H1 (cell line): ENCODE measurements at regions not wholly inside any gene's neighbourhood (a gene's known extent, or its start where the extent isn't known, plus 50 kb on each side); places are given as distances from the start of the nearest gene placed in this dataset.

Experiments used
- CTCF ChIA-PET: fragments of 300-600 bp; sonication (Branson Sonifier 250); formaldehyde crosslinking; loops from one replicate; lab custom pipeline; 2021; ENCODE audit not compliant: partially characterized antibody; lab: Charles Lee
- POLR2A ChIA-PET: fragments of 300-600 bp; sonication (Branson Sonifier 250); formaldehyde crosslinking; loops from one replicate; lab custom pipeline; 2021; ENCODE audit warnings: inconsistent platforms; ENCODE audit not compliant: partially characterized antibody; lab: Charles Lee
- DNase-seq, 2 experiments: peaks; one replicate each; pipeline versions ENCODE4 v3.0.0 to v3.0.0-alpha.2; 2010 to 2022; ENCODE audit warnings: low spot score in 2 of 2, low read depth in 1 of 2, mixed read lengths in 1 of 2
- FAIRE-seq: peaks from 2 replicates; lab custom pipeline; 2011; peaks lifted over from hg19 to GRCh38; lab: Jason Lieb, UNC
- H2AFZ ChIP-seq: 2 replicates; pipeline ENCODE4 v1.8.1; 2012; ENCODE audit warnings: low read length, inconsistent platforms
- H2AK5ac ChIP-seq: 2 replicates; pipeline ENCODE4 v1.6.1; 2013; ENCODE audit warnings: low read depth, low read length
- H2BK120ac ChIP-seq: replicated peaks from 2 replicates; pipeline ENCODE3; 2013; ENCODE audit warnings: low read depth, low read length, inconsistent platforms
- H2BK12ac ChIP-seq: 2 replicates; pipeline ENCODE4 v1.6.1; 2013; ENCODE audit warnings: low read depth, low read length
- H2BK15ac ChIP-seq: 2 replicates; pipeline ENCODE4 v1.6.1; 2013; ENCODE audit warnings: low read length
- H2BK20ac ChIP-seq: 2 replicates; pipeline ENCODE4 v1.6.1; 2013; ENCODE audit warnings: low read length
- H2BK5ac ChIP-seq: 2 replicates; pipeline ENCODE4 v1.6.1; 2013; ENCODE audit warnings: low read depth, low read length
- H3K14ac ChIP-seq: 2 replicates; pipeline ENCODE4 v1.6.1; 2013; ENCODE audit warnings: inconsistent platforms; ENCODE audit not compliant: insufficient read length
- H3K18ac ChIP-seq: 2 replicates; pipeline ENCODE4 v1.6.1; 2013; ENCODE audit warnings: low read length; ENCODE audit errors: extremely low read depth
- H3K23ac ChIP-seq: 2 replicates; pipeline ENCODE4 v1.6.1; 2013; ENCODE audit warnings: inconsistent platforms; ENCODE audit not compliant: insufficient read length
- H3K23me2 ChIP-seq: 2 replicates; pipeline ENCODE4 v1.6.1; 2013; ENCODE audit warnings: low read depth, low read length
- H3K27ac ChIP-seq: 2 replicates; pipeline ENCODE4 v1.6.1; 2011; ENCODE audit warnings: low read depth, low read length, inconsistent platforms
- H3K27me3 ChIP-seq, 4 experiments: replicated peaks in 1 of 4; 1 replicate in 1 of 4; 2 replicates in 3 of 4; pipeline versions ENCODE4 v1.6.1 to v1.8.1; 2011 to 2013; ENCODE audit warnings: low read length in 3 of 4, mild to moderate bottlenecking in 3 of 4, inconsistent platforms in 2 of 4, mixed read lengths in 2 of 4, moderate library complexity in 1 of 4; ENCODE audit not compliant: control insufficient read depth in 3 of 4, insufficient read depth in 3 of 4; ENCODE audit errors: extremely low read depth in 1 of 4
- H3K36me3 ChIP-seq, 4 experiments: 2 replicates each; pipeline versions ENCODE4 v1.6.1 to v1.8.1; 2011 to 2013; ENCODE audit warnings: mild to moderate bottlenecking in 4 of 4, low read length in 3 of 4, moderate library complexity in 2 of 4, control low read depth in 1 of 4, inconsistent platforms in 1 of 4; ENCODE audit not compliant: insufficient read depth in 4 of 4, control insufficient read depth in 2 of 4
- H3K4ac ChIP-seq: replicated peaks from 2 replicates; pipeline ENCODE3; 2013; ENCODE audit warnings: low read length, low read depth, mixed read lengths, inconsistent platforms; ENCODE audit not compliant: insufficient read length
- H3K4me1 ChIP-seq, 4 experiments: replicated peaks in 1 of 4; 1 replicate in 1 of 4; 2 replicates in 3 of 4; pipeline versions ENCODE4 v1.6.1 to v1.8.1; 2011 to 2013; ENCODE audit warnings: low read length in 3 of 4, inconsistent platforms in 2 of 4, mixed read lengths in 1 of 4; ENCODE audit not compliant: insufficient read depth in 4 of 4, control insufficient read depth in 3 of 4
- H3K4me2 ChIP-seq, 2 experiments: 2 replicates each; pipeline versions ENCODE4 v1.6.1 to v1.8.1; 2011 to 2013; ENCODE audit warnings: low read depth in 2 of 2, low read length in 2 of 2, control low read depth in 1 of 2, inconsistent platforms in 1 of 2, mild to moderate bottlenecking in 1 of 2; ENCODE audit not compliant: insufficient read depth in 1 of 2
- H3K4me3 ChIP-seq, 4 experiments: fragments of 200-600, 300-600 bp in 1 of 4; sonication (generic), shearing (Covaris generic), sonication (Bioruptor Twin) in 1 of 4; 2 replicates each; pipeline versions ENCODE4 v1.5.1 to v1.8.1; 2011 to 2016; ENCODE audit warnings: low read length in 4 of 4, low read depth in 3 of 4, control low read depth in 2 of 4, inconsistent platforms in 2 of 4, mild to moderate bottlenecking in 2 of 4, mixed read lengths in 1 of 4, moderate library complexity in 1 of 4; ENCODE audit not compliant: insufficient read depth in 2 of 4; ENCODE audit errors: extremely low read depth in 1 of 4
- H3K56ac ChIP-seq: replicated peaks from 2 replicates; pipeline ENCODE3; 2013; ENCODE audit warnings: low read depth, mild to moderate bottlenecking, mixed read lengths, low read length, inconsistent platforms; ENCODE audit not compliant: insufficient read length
- H3K79me1 ChIP-seq: 2 replicates; pipeline ENCODE4 v1.6.1; 2013; ENCODE audit warnings: low read depth, low read length, control low read depth
- H3K79me2 ChIP-seq, 2 experiments: 2 replicates each; pipeline versions ENCODE4 v1.6.1 to v1.8.1; 2012 to 2013; ENCODE audit warnings: low read length in 2 of 2, mild to moderate bottlenecking in 2 of 2, inconsistent platforms in 1 of 2; ENCODE audit not compliant: insufficient read depth in 2 of 2, control insufficient read depth in 1 of 2
- H3K9ac ChIP-seq, 4 experiments: replicated peaks in 1 of 4; 1 replicate in 1 of 4; 2 replicates in 3 of 4; pipeline versions ENCODE4 v1.6.1 to v1.8.1; 2011 to 2013; ENCODE audit warnings: low read depth in 3 of 4, low read length in 3 of 4, control low read depth in 2 of 4, mild to moderate bottlenecking in 2 of 4, moderate library complexity in 2 of 4, inconsistent platforms in 1 of 4; ENCODE audit errors: extremely low read depth in 1 of 4
- H3K9me3 ChIP-seq, 2 experiments: 2 replicates each; pipeline versions ENCODE4 v1.6.1 to v1.8.1; 2012 to 2013; ENCODE audit warnings: mild to moderate bottlenecking in 2 of 2, moderate library complexity in 2 of 2, control low read depth in 1 of 2, inconsistent platforms in 1 of 2, low read depth in 1 of 2, low read length in 1 of 2, mixed read lengths in 1 of 2; ENCODE audit not compliant: insufficient read depth in 2 of 2
- H4K20me1 ChIP-seq, 2 experiments: replicated peaks in 1 of 2; 2 replicates each; pipeline versions ENCODE3 to v1.8.1; 2011 to 2013; ENCODE audit warnings: inconsistent platforms in 2 of 2, low read length in 2 of 2, mild to moderate bottlenecking in 1 of 2; ENCODE audit not compliant: insufficient read depth in 2 of 2, control insufficient read depth in 1 of 2
- H4K5ac ChIP-seq: 2 replicates; pipeline ENCODE4 v1.6.1; 2013; ENCODE audit warnings: low read length, low read depth, mixed read lengths, inconsistent platforms; ENCODE audit not compliant: insufficient read length
- H4K8ac ChIP-seq: 2 replicates; pipeline ENCODE4 v1.8.0; 2013; ENCODE audit warnings: mild to moderate bottlenecking, moderate library complexity, low read length, inconsistent platforms; ENCODE audit not compliant: insufficient read depth; ENCODE audit errors: extremely low read depth
- H4K91ac ChIP-seq: replicated peaks from 2 replicates; pipeline ENCODE3; 2013; ENCODE audit warnings: low read length, mixed read lengths, inconsistent platforms; ENCODE audit not compliant: insufficient read length
- CEBPB ChIP-seq: IDR thresholded peaks from 2 replicates; pipeline ENCODE4 v1.6.1; 2012; ENCODE audit warnings: low read depth, low read length
- CTBP2 ChIP-seq: IDR thresholded peaks from 2 replicates; pipeline ENCODE4 v1.7.0; 2011; ENCODE audit warnings: borderline replicate concordance, mild to moderate bottlenecking, moderate library complexity, mixed read lengths, low read length; ENCODE audit not compliant: insufficient read depth, insufficient read length
- GABPA ChIP-seq: IDR thresholded peaks from 2 replicates; pipeline ENCODE4 v1.6.1; 2011; ENCODE audit warnings: mild to moderate bottlenecking, low read length, moderate library complexity, borderline replicate concordance; ENCODE audit not compliant: insufficient read depth
- KDM4A ChIP-seq: IDR thresholded peaks from one replicate; pipeline ENCODE4 v1.7.1; 2012; ENCODE audit warnings: low read depth, mild to moderate bottlenecking, moderate library complexity, low read length, inconsistent platforms; ENCODE audit not compliant: severe bottlenecking
- NRF1 ChIP-seq: IDR thresholded peaks from 2 replicates; pipeline ENCODE4 v1.6.1; 2011; ENCODE audit warnings: mild to moderate bottlenecking, low read depth, low read length, improper control_type of control experiment
- RNF2 ChIP-seq: fragments of 200-900, 300-1000 bp; sonication (generic); IDR thresholded peaks from 2 replicates; pipeline ENCODE4 v1.7.1; 2016; ENCODE audit warnings: borderline replicate concordance, low read depth, mild to moderate bottlenecking, antibody characterized with exemption, low read length; ENCODE audit not compliant: poor library complexity, severe bottlenecking; ENCODE audit errors: missing control alignments
- RXRA ChIP-seq: IDR thresholded peaks from 2 replicates; pipeline ENCODE4 v1.6.1; 2011; ENCODE audit warnings: low read depth, mild to moderate bottlenecking, low read length, moderate library complexity; ENCODE audit not compliant: insufficient read depth
- SP1 ChIP-seq: IDR thresholded peaks from 2 replicates; pipeline ENCODE4 v1.6.1; 2011; ENCODE audit warnings: low read depth, low read length
- USF2 ChIP-seq: IDR thresholded peaks from 2 replicates; pipeline ENCODE4 v1.6.1; 2011; ENCODE audit warnings: low read length, improper control_type of control experiment
- whole genome bisulfite sequencing, 2 experiments: shearing (Covaris generic) in 1 of 2; methylation state at CpG; one replicate each; pipeline versions ENCODE4 v1.1.6 to v1.1.7; 2013 to 2015; ENCODE audit warnings: low lambda C conversion rate in 2 of 2, mixed read lengths in 2 of 2, inconsistent platforms in 1 of 2, low coverage in 1 of 2, missing lambda C conversion rate in 1 of 2; ENCODE audit not compliant: insufficient replicate concordance in 2 of 2, insufficient coverage in 1 of 2, insufficient read length in 1 of 2; ENCODE audit errors: extremely low coverage in 1 of 2, missing lambda C conversion rate in 1 of 2; 5-methylcytosine and 5-hydroxymethylcytosine counted together

- Histone ChIP-seq H3K79me1 (no peaks in the 10 kb centered on the region), H3K27ac (no peak overlapping the region), H3K4me3 (no peak overlapping the region), H3K9me3 (no peaks in the 10 kb centered on the region), H2BK5ac (no peak overlapping the region), H2BK12ac (no peak overlapping the region), H2AK5ac (no peak overlapping the region), H3K27me3 (peaks cover 0 to 1% (median 0%) of the 10 kb centered on the region in 4 experiments; a peak in 1 of 7 replicates), H3K23ac (no peak overlapping the region), H4K8ac (no peak overlapping the region), H3K14ac (no peak overlapping the region), H3K9ac (no peak overlapping the region), H4K5ac (no peak overlapping the region), H2BK20ac (no peak overlapping the region), H3K18ac (no peak overlapping the region), H3K79me2 (no peaks in the 10 kb centered on the region), H3K23me2 (no peaks in the 10 kb centered on the region), H3K4me1 (no peaks in the 10 kb centered on the region), H3K4me2 (no peak overlapping the region), H3K4ac (no peak overlapping the region), H3K36me3 (no peaks in the 10 kb centered on the region), H2BK120ac (no peak overlapping the region), H2BK15ac (no peak overlapping the region), H4K91ac (no peak overlapping the region), H4K20me1 (no peaks in the 10 kb centered on the region), H3K56ac (no peak overlapping the region), H2AFZ (no peak overlapping the region; the same call in 1 of the 2 replicates)
- POLR2A ChIA-PET, result no interaction called here
- no peak for DNase-seq
- CTCF ChIA-PET, result no interaction called here
- FAIRE-seq, result no peak
- TF ChIP-seq USF2 (no peak), RNF2 (no peak), NRF1 (no peak), GABPA (no peak), SP1 (no peak), KDM4A (no peak), RXRA (no peak), CTBP2 (no peak), CEBPB (no peak)
- WGBS, 2 experiments, result 89% methylated on average over 9 of the region's 9 CpGs; no CpG with 5 or more reads in 1 of the 2 experiments
Measured at GRCh38 chr18:64695851-64696553, 547.1 kb upstream of the LINC00305 start.
